Smooth muscle cell (in vitro differentiated cells): ENCODE measurements at regions not wholly inside any gene's neighbourhood (a gene's known extent, or its start where the extent isn't known, plus 50 kb on each side); places are given as distances from the start of the nearest gene placed in this dataset.

Experiments
- DNase-seq: peaks from one replicate; lab custom pipeline; 2025; ENCODE audit not compliant: unreplicated experiment; lab: John Stamatoyannopoulos, UW
- H2AFZ ChIP-seq: fragments of 200-600 bp; sonication (generic); 2 replicates; pipeline ENCODE4 v1.6.0; 2016; ENCODE audit warnings: antibody characterized with exemption, low read depth, mild to moderate bottlenecking
- H3F3A ChIP-seq: fragments of 200-600 bp; sonication (generic); 2 replicates; pipeline ENCODE4 v1.6.0; 2017; ENCODE audit warnings: antibody characterized with exemption, low read depth
- H3K27ac ChIP-seq: fragments of 200-600 bp; sonication (generic); 2 replicates; pipeline ENCODE4 v1.5.1; 2016; ENCODE audit warnings: low read depth, mild to moderate bottlenecking
- H3K27me3 ChIP-seq: fragments of 200-600 bp; sonication (generic); 2 replicates; pipeline ENCODE4 v1.6.1; 2016; ENCODE audit warnings: low read depth, mild to moderate bottlenecking
- H3K36me3 ChIP-seq: fragments of 200-600 bp; sonication (generic); 2 replicates; pipeline ENCODE4 v1.5.1; 2016; ENCODE audit warnings: low read depth
- H3K4me1 ChIP-seq: fragments of 200-600 bp; sonication (generic); 2 replicates; pipeline ENCODE4 v1.5.1; 2016; ENCODE audit warnings: low read depth
- H3K4me2 ChIP-seq: fragments of 200-600 bp; sonication (generic); 2 replicates; pipeline ENCODE4 v1.6.0; 2016; ENCODE audit warnings: mild to moderate bottlenecking
- H3K4me3 ChIP-seq: fragments of 200-600 bp; sonication (generic); 2 replicates; pipeline ENCODE4 v1.5.1; 2016; ENCODE audit warnings: mild to moderate bottlenecking
- H3K79me2 ChIP-seq: fragments of 200-600 bp; sonication (generic); 2 replicates; pipeline ENCODE4 v1.6.0; 2016; ENCODE audit warnings: low read depth, mild to moderate bottlenecking
- H3K9ac ChIP-seq: fragments of 200-600 bp; sonication (generic); 2 replicates; pipeline ENCODE4 v1.6.0; 2016; ENCODE audit warnings: low read depth
- H3K9me3 ChIP-seq: fragments of 200-600 bp; sonication (generic); replicated peaks from 2 replicates; pipeline ENCODE4 v1.5.1; 2016; ENCODE audit warnings: low read depth
- H4K20me1 ChIP-seq: fragments of 200-600 bp; sonication (generic); 2 replicates; pipeline ENCODE4 v1.6.0; 2016; ENCODE audit warnings: low read depth
- WGBS: methylation state at CpG from one replicate; pipeline ENCODE4 v1.1.7; 2016; ENCODE audit warnings: low lambda C conversion rate; 5-methylcytosine and 5-hydroxymethylcytosine counted together
- TF ChIP-seq, protein P1 (sequence below): fragments of 200-600 bp; sonication (generic); IDR thresholded peaks from 2 replicates; pipeline ENCODE4 v1.5.1; 2017; ENCODE audit warnings: borderline replicate concordance, mild to moderate bottlenecking, antibody characterized with exemption; ENCODE audit not compliant: insufficient read depth, poor library complexity, severe bottlenecking

GRCh38 chr18:59839931-59840685, 59.7 kb upstream of the PMAIP1 start:
- no peak overlapping the region for H3K4me2 ChIP-seq
- WGBS, result 82% methylated on average over 5 of the region's 5 CpGs
- peaks cover 41% of the 10 kb centered on the region for H3K27me3 ChIP-seq
- DNase-seq, result no peak
- H3K4me1 ChIP-seq, result peaks cover 10% of the 10 kb centered on the region
- no peaks in the 10 kb centered on the region for H3K79me2 ChIP-seq
- no peaks in the 10 kb centered on the region for H3K9me3 ChIP-seq
- H3K27ac ChIP-seq, result no peak overlapping the region
- no peak overlapping the region for H3K9ac ChIP-seq
- TF ChIP-seq, protein P1, sequence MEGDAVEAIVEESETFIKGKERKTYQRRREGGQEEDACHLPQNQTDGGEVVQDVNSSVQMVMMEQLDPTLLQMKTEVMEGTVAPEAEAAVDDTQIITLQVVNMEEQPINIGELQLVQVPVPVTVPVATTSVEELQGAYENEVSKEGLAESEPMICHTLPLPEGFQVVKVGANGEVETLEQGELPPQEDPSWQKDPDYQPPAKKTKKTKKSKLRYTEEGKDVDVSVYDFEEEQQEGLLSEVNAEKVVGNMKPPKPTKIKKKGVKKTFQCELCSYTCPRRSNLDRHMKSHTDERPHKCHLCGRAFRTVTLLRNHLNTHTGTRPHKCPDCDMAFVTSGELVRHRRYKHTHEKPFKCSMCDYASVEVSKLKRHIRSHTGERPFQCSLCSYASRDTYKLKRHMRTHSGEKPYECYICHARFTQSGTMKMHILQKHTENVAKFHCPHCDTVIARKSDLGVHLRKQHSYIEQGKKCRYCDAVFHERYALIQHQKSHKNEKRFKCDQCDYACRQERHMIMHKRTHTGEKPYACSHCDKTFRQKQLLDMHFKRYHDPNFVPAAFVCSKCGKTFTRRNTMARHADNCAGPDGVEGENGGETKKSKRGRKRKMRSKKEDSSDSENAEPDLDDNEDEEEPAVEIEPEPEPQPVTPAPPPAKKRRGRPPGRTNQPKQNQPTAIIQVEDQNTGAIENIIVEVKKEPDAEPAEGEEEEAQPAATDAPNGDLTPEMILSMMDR, result peak; percentile 18
- H2AFZ ChIP-seq, result no peak overlapping the region
- H3F3A ChIP-seq, result no peaks in the 10 kb centered on the region
- H3K4me3 ChIP-seq, result no peak overlapping the region
- no peaks in the 10 kb centered on the region for H4K20me1 ChIP-seq
- no peaks in the 10 kb centered on the region for H3K36me3 ChIP-seq

DNA sequence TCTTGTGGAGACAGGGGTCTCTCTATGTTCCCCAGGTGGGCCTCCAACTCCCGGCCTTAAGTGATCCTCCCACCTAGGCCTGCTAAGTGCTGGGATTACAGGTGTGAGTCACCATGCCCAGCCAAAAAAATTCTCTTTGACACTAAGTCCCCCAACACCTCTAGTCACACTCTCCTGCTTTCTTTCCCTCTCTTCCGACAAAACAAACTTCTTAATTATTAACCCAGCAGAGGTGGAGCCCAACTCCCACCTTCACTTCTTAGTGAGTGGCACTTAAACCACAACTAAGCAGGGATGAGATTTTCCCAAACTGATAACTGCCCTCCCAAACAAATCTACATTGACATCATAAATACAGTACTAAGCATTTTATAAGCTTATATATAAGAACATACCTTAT, 60.5 kb upstream of the PMAIP1 start:
- Histone ChIP-seq H3K27ac (no peak overlapping the region), H3F3A (no peaks in the 10 kb centered on the region), H4K20me1 (no peaks in the 10 kb centered on the region), H3K4me1 (peaks cover 14% of the 10 kb centered on the region), H3K27me3 (peaks cover 48% of the 10 kb centered on the region), H3K9me3 (no peaks in the 10 kb centered on the region), H2AFZ (no peak overlapping the region), H3K4me2 (no peak overlapping the region), H3K79me2 (no peaks in the 10 kb centered on the region), H3K9ac (no peak overlapping the region), H3K4me3 (no peak overlapping the region), H3K36me3 (no peaks in the 10 kb centered on the region)
- TF ChIP-seq, protein P1, result no peak
- DNase-seq, result no peak
- WGBS, result 61% methylated on average over 2 of the region's 2 CpGs

DNA sequence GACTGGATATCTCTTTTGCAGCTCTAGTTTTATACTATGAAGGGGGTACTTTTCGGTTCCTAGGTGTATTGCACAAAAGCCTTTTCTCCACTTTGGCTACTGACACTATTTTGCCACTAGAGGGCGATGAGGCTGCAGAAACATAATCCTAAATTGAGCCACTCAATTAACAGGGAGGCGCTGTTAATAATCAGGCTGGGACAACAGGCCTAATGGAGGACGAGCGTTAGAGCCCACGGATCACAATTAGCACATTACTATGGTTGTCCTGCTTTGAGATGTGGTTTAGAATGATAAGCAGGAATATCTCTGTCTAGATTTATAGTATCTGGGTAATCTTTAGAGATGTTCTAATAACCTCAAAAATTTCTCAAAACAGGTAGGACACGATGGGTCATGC, 62.2 kb upstream of the PMAIP1 start:
- DNase-seq, result no peak
- peaks cover 14% of the 10 kb centered on the region for H3K4me1 ChIP-seq
- H3K79me2 ChIP-seq, result no peaks in the 10 kb centered on the region
- no peaks in the 10 kb centered on the region for H3F3A ChIP-seq
- H4K20me1 ChIP-seq, result no peaks in the 10 kb centered on the region
- H2AFZ ChIP-seq, result no peak overlapping the region
- H3K27me3 ChIP-seq, result peaks cover 59% of the 10 kb centered on the region
- no peak overlapping the region for H3K4me2 ChIP-seq
- no peak overlapping the region for H3K9ac ChIP-seq
- TF ChIP-seq, protein P1, result peak; percentile 86
- no peaks in the 10 kb centered on the region for H3K9me3 ChIP-seq
- H3K27ac ChIP-seq, result no peak overlapping the region
- H3K4me3 ChIP-seq, result no peak overlapping the region
- 15% methylated on average over 7 of the region's 7 CpGs for WGBS
- H3K36me3 ChIP-seq, result no peaks in the 10 kb centered on the region
